ENCODE measurements at regions not wholly inside any gene's neighbourhood (a gene's known extent, or its start where the extent isn't known, plus 50 kb on each side); places are given as distances from the start of the nearest gene placed in this dataset.
"Not testable (repeated sequence)": the region's sequence is repeated elsewhere in the genome, so short reads cannot be mapped to it uniquely, and the experiment has no call there.

- no peak for DNase-seq
Observed at GRCh38 chr20:19120569-19120968, 91.9 kb upstream of the SLC24A3 start.

- DNase-seq = no peak
Observed at GRCh38 chr20:19121463-19121862, 91.0 kb upstream of the SLC24A3 start.

DNA sequence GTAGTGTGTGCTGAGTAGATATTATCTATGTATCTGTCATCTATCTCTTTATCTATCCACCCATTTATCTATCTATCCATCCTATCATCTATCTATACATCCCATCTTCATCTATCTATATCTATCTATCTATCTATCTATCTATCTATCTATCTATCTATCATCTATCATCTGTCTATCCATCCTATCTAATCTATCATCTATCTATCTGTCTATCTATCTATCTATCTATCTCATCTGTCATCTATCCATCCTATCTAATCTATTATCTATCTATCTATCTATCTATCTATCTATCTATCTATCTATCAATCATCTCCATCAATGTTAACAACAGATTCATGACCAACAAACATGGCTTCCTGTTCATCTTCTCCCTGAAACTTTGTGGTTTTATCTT is 90.5 kb upstream of the SLC24A3 start:
- no peak for DNase-seq

DNA sequence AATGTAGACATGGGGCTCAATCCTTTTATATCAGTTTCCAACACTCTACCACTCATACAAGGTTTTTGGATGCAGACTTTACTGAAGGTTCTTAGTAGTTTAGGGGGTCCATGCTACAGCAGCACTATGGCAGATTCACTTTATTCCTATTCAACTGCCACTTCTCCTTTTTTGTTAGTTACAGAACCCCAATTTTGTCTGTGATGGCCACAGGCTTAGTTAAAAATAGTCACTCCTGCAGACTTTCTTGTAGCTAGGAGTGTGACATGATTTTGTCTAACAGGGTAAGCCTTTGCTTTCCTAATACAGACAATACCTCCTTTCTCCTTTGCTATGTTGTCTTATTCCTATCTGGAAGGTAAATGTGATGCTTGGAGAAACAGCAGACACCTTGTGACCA is 90.0 kb upstream of the SLC24A3 start:
- no peak for DNase-seq

DNA sequence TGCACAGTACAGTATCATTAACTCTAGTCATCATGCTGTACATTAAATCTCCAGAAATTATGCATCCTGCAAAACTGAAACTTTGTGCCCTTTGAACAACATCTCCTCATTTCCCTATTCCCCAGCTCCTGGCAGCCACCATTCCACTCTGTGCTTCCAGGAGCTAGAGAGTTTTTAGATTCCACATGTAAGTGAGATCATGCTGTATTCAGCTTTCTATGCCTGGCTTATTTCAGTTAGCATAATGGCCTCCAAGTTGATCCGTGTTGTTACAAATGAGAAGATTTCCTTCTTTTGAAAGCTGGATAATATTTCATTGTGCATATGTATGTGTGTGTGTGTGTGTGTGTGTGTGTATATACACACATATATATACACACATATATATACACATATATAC is 86.9 kb upstream of the SLC24A3 start:
- no peak for DNase-seq

DNA sequence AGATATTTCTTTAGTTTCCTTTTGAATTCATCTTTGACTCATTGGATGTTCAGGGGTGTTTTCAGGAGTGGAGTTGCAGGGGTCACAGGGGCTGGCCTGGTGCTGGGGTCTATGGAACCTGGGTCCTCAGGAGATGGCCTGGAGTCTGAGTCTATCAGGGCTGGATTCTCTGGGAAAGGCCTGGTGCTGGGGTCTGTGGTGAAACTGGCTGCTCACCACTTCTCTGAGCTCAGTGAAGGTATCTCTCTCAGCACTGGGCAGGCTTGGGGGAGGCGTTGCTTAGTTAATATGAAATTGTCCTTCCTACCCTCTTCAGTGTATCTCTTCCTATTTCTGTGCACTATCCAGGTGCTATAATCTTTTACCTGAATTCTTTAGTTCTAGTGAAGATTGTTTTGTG is 83.1 kb upstream of the SLC24A3 start:
- DNase-seq = no peak

GRCh38 chr20:19129976-19130612 is 82.3 kb upstream of the SLC24A3 start:
- peak in 2 of 14 donors; percentile 3 to 44 for DNase-seq

DNA sequence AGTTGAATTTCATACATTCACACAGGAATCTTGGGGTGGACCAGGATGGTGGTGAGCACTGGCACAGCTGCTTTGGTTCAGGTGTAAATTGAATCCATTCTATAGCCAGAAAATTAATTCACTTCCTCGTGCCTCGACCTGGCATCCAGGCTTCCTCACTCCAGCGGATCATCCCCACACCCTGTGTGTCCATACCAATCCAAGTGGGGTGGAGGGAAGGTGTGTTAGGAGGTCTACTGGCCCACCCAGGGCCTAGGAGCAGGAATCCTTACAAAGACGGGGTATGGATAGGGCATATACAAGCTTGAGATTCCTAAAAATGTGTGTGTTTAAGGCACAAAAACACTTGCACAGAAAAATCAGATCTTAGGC is 81.8 kb upstream of the SLC24A3 start:
- DNase-seq = no peak

GRCh38 chr20:19137641-19138040 is 74.8 kb upstream of the SLC24A3 start:
- no peak for DNase-seq

DNA sequence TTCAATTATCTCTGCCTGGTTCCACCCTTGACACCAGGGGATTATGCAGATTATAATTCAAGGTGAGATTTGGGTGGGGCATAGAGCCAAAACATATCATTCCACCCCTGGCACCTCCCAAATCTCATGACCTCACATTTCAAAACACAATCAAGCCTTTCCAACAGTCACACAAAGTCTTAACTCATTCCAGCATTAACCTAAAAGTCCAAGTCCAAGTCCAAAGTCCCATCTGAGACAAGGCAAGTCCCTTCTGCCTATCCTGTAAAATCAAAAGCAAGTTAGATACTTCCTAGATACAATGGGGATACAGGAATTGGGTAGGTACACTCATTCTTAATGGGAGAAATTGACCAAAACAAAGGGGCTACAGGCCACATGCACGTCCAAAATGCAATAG is 73.7 kb upstream of the SLC24A3 start:
- no peak for DNase-seq

GRCh38 chr20:19139584-19139983 is 72.9 kb upstream of the SLC24A3 start:
- DNase-seq = not testable (repeated sequence)

GRCh38 chr20:19141998-19142397 is 70.4 kb upstream of the SLC24A3 start:
- no peak for DNase-seq

DNA sequence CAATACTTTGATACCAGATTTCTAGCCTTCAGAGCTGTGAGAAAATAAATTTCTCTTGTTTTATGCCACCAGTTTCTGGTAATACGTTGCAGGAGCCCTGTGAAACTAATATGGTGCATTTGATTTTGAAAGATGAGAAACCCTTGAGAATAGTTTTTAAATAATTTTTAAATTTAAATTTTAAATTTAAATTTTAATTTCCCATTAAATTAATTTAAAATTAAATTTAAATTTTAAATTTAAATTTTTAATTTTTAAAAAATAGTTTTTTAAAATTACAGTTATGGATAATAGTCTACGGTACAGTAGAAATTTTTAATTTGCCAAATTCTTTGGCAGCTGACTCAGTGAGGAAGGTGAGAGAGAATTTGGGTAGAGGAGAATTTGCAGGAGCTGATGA is 68.6 kb upstream of the SLC24A3 start:
- DNase-seq = no peak

GRCh38 chr20:19161336-19161735 is 51.1 kb upstream of the SLC24A3 start:
- DNase-seq = no peak

All from C1 segment of cervical spinal cord (tissue), 14 donors.